ENCODE measurements at regions not wholly inside any gene's neighbourhood (a gene's known extent, or its start where the extent isn't known, plus 50 kb on each side); places are given as distances from the start of the nearest gene placed in this dataset.
"Not testable (repeated sequence)": the region's sequence is repeated elsewhere in the genome, so short reads cannot be mapped to it uniquely, and the experiment has no call there.

DNA sequence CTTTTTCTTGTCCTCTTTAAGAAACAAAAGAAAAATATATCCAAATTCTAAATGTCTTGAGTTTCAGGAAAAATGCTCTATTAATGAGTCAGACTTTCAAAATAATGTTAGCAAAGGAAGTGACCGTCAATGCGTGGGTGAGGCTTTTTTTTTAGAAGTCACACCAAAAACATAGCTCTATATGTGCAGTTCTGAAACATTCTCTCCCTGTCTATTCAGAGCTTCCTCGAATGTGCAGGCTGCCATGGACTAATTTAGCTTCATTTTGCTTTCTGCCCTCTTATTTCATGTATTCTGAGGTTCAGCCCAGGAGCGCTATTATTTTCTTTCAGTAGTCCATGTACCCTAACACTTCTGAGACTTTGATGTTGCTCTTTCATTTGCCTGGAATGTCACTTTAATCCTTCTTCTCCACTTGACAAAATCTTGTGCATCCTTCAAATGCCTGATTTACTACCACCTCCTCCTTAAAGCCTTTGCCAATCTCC lies 72.5 kb upstream of the RASA1 start:
- no peak overlapping the region for H3K27ac ChIP-seq
- DNase-seq (ENCODE audit: low read depth in 1 of 2, low spot score in 1 of 2), result peak in 1 of 2 donors; percentile 84
- TF ChIP-seq, protein P1, sequence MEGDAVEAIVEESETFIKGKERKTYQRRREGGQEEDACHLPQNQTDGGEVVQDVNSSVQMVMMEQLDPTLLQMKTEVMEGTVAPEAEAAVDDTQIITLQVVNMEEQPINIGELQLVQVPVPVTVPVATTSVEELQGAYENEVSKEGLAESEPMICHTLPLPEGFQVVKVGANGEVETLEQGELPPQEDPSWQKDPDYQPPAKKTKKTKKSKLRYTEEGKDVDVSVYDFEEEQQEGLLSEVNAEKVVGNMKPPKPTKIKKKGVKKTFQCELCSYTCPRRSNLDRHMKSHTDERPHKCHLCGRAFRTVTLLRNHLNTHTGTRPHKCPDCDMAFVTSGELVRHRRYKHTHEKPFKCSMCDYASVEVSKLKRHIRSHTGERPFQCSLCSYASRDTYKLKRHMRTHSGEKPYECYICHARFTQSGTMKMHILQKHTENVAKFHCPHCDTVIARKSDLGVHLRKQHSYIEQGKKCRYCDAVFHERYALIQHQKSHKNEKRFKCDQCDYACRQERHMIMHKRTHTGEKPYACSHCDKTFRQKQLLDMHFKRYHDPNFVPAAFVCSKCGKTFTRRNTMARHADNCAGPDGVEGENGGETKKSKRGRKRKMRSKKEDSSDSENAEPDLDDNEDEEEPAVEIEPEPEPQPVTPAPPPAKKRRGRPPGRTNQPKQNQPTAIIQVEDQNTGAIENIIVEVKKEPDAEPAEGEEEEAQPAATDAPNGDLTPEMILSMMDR (IDR thresholded peaks at IDR 0.05; ENCODE audit: low read depth, low read length), result no peak
- H3K4me1 ChIP-seq (ENCODE audit: low read depth), result no peaks in the 10 kb centered on the region
- no peaks in the 10 kb centered on the region for H3K36me3 ChIP-seq
- H3K9me3 ChIP-seq (ENCODE audit: low read depth), result no peaks in the 10 kb centered on the region
- H3K27me3 ChIP-seq, result no peaks in the 10 kb centered on the region
- H3K4me3 ChIP-seq, result no peak overlapping the region

DNA sequence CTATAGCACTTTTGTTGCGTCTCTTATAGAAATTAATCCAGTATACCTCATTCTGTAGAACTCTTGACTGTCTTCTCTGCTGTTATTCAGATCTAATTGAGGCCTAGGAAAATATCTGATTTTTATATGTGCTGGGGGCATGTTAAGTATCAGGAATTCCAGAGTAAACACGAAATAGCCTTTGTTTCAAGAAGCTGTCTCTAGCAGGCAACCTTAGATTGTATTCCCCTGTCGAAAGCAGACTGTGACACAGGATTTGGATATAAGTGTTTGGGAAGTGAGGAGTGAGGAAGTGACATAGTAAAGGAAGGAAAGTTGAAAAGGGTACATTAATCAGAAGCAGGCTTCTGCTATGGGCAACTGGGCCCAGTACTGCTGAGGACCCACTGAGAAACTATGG lies 72.1 kb upstream of the RASA1 start:
- Histone ChIP-seq H3K9me3 (ENCODE audit: low read depth) (no peaks in the 10 kb centered on the region), H3K4me1 (ENCODE audit: low read depth) (no peaks in the 10 kb centered on the region), H3K27me3 (no peaks in the 10 kb centered on the region), H3K27ac (no peak overlapping the region), H3K4me3 (no peak overlapping the region), H3K36me3 (no peaks in the 10 kb centered on the region)
- TF ChIP-seq, protein P1 (IDR thresholded peaks at IDR 0.05; ENCODE audit: low read depth, low read length), result no peak
- DNase-seq (ENCODE audit: low read depth in 1 of 2, low spot score in 1 of 2), result peak in 1 of 2 donors; percentile 39

DNA sequence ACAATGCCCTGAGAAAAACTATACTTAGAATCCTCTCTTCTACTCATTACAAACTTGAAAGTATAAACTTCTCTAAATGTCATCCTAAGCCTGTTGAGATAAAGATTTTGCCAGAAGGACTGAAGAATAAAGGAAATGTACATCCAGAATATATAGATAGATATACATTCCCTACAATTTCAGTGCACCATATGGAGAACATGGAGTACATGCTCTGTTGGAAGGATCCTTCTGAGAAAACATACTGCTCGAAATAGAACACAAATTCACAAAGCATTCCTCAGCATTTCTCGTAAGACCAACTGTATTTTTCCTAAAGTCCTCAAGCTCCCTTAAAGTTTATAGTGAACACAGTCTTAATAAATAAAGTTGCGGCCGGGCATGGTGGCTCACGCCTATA lies 69.7 kb upstream of the RASA1 start:
- TF ChIP-seq, protein P1 (IDR thresholded peaks at IDR 0.05; ENCODE audit: low read depth, low read length), result no peak
- Histone ChIP-seq H3K9me3 (ENCODE audit: low read depth) (no peaks in the 10 kb centered on the region), H3K4me1 (ENCODE audit: low read depth) (no peaks in the 10 kb centered on the region), H3K27me3 (no peaks in the 10 kb centered on the region), H3K4me3 (no peak overlapping the region), H3K36me3 (no peaks in the 10 kb centered on the region), H3K27ac (no peak overlapping the region)
- no peak for DNase-seq (ENCODE audit: low read depth in 1 of 2, low spot score in 1 of 2)

DNA sequence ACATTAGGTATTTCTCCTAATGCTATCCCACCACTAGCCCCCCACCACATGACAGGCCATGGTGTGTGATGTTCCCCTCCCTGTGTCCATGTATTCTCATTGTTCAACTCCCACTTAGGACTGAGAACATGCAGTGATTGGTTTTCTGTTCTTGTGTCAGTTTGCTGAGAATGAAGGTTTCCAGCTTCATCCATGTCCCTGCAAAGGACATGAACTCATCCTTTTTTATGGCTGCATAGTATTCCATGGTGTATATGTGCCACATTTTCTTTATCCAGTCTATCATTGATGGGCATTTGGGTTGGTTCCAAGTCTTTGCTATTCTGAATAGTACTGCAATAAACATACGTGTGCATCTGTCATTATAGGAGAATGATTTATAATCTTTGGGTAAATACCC lies 68.4 kb upstream of the RASA1 start:
- H3K9me3 ChIP-seq (ENCODE audit: low read depth); H3K36me3 ChIP-seq; H3K27me3 ChIP-seq; H3K27ac ChIP-seq; H3K4me3 ChIP-seq; DNase-seq (ENCODE audit: low read depth in 1 of 2, low spot score in 1 of 2); H3K4me1 ChIP-seq (ENCODE audit: low read depth): not testable (repeated sequence)

DNA sequence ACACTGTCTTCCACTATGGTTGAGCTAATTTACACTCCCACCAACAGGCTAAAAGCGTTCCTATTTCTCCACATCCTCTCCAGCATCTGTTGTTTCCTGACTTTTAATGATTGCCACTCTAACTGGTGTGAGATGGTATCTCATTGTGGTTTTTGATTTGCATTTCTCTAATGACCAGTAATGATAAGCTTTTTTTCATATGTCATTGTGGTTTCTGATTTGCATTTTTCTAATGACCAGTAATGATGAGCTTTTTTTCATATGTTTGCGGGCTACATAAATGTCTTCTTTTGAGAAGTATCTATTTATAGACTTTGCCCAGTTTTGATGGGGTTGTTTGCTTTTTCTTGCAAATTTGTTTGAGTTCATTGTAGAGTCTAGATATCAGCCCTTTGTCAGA lies 68.0 kb upstream of the RASA1 start:
- not testable (repeated sequence) for DNase-seq (ENCODE audit: low read depth in 1 of 2, low spot score in 1 of 2); H3K27me3 ChIP-seq; H3K9me3 ChIP-seq (ENCODE audit: low read depth)

DNA sequence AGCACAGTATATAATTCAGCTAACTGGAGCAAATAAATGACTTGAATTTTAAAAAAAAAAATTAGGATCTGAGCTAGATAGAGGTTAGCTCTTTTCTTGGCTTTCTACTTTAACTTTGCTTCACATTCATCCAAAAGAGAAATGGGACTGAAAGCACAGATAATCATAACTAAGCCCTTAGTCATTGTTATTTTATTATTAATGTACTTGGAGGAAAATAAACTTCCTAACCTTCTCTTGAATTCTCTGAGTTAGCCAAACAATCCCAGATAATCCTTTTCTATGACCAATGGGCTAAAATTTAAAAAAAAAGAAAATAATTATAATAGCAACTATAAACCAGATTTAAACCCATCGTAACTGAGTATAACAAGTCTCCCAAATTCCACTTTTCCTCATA lies 57.6 kb upstream of the RASA1 start:
- TF ChIP-seq, protein P1 (IDR thresholded peaks at IDR 0.05; ENCODE audit: low read depth, low read length), result no peak
- no peaks in the 10 kb centered on the region for H3K4me1 ChIP-seq (ENCODE audit: low read depth)
- no peak overlapping the region for H3K27ac ChIP-seq
- no peaks in the 10 kb centered on the region for H3K9me3 ChIP-seq (ENCODE audit: low read depth)
- H3K27me3 ChIP-seq, result no peaks in the 10 kb centered on the region
- H3K4me3 ChIP-seq, result no peak overlapping the region
- H3K36me3 ChIP-seq, result no peaks in the 10 kb centered on the region
- no peak for DNase-seq (ENCODE audit: low read depth in 1 of 2, low spot score in 1 of 2)

More for the DNA sequence above, 68.0 kb upstream of the RASA1 start:
- not testable (repeated sequence) for H3K4me1 ChIP-seq (ENCODE audit: low read depth); H3K27ac ChIP-seq; H3K36me3 ChIP-seq; H3K4me3 ChIP-seq

DNA sequence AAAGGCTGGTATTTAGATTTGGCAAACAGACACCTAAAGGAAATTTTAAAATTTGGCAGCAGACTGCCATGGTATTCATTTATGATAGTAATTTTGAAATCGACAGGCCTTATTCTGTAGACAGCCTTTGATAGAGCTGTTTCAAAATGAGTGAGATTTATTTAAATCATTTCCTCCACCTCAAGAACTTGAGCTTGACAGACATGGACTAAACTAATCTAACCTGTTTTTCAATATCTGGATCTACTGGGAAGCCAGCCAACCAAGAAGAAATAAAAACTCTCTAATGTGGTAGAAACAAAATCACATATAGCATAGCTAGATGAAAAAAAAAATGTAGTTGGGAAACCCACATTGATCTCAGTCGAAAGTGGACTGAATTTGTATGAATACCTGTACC lies 56.9 kb upstream of the RASA1 start:
- Histone ChIP-seq H3K4me1 (ENCODE audit: low read depth) (no peaks in the 10 kb centered on the region), H3K27me3 (no peaks in the 10 kb centered on the region), H3K36me3 (no peaks in the 10 kb centered on the region), H3K4me3 (no peak overlapping the region), H3K9me3 (ENCODE audit: low read depth) (no peaks in the 10 kb centered on the region), H3K27ac (no peak overlapping the region)
- no peak for DNase-seq (ENCODE audit: low read depth in 1 of 2, low spot score in 1 of 2)
- TF ChIP-seq, protein P1 (IDR thresholded peaks at IDR 0.05; ENCODE audit: low read depth, low read length), result no peak

Data from cardiac muscle cell (in vitro differentiated cells and primary cell).